ENCODE measurements at regions not wholly inside any gene's neighbourhood (a gene's known extent, or its start where the extent isn't known, plus 50 kb on each side); places are given as distances from the start of the nearest gene placed in this dataset.

DNA sequence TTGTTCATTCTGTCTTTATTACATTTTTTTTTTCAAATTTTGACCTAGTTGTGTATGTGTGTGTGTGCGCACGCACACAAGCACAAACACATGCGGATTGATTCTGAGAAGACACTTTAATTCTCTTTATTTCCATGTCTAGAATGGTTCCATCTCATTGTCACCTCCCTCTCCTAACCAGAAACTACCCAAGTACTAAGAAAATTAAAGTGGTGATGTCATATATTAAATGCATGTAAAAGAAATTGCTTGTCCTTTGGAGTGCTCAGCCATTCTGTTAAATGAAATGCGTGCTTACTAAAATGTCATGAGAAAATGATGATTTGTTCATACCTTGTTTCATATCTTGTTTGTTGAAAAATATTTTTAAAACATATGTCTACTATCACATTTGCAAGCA is 1297.0 kb upstream of the TENM3 start:
- H3K4me1 Mint-ChIP-seq (ENCODE audit: low read depth, unreplicated experiment) = peaks cover 1% of the 10 kb centered on the region
- Histone ChIP-seq H3K27ac (ENCODE audit: low read depth, low read length) (no peak overlapping the region), H3K27me3 (ENCODE audit: insufficient read depth, low read length) (no peaks in the 10 kb centered on the region), H3K4me1 (ENCODE audit: insufficient read depth, low read length) (no peaks in the 10 kb centered on the region), H3K36me3 (ENCODE audit: insufficient read depth, low read length) (no peaks in the 10 kb centered on the region), H3K4me2 (ENCODE audit: low read length) (no peak overlapping the region), H2AFZ (ENCODE audit: low read depth, low read length) (no peak overlapping the region), H3K9me3 (ENCODE audit: insufficient read depth, low read depth, low read length) (no peaks in the 10 kb centered on the region), H4K20me1 (ENCODE audit: insufficient read depth, low read length) (no peaks in the 10 kb centered on the region), H3K79me2 (ENCODE audit: insufficient read depth, low read length) (no peaks in the 10 kb centered on the region), H3K4me3 (ENCODE audit: insufficient read depth, low read depth, low read length) (no peak overlapping the region), H3K9ac (ENCODE audit: low read length) (no peak overlapping the region)
- H3K27ac Mint-ChIP-seq (ENCODE audit: unreplicated experiment) = no peak overlapping the region
- DNase-seq (ENCODE audit: low read depth) = no peak
- no peak for FAIRE-seq
- H3K36me3 Mint-ChIP-seq (ENCODE audit: low read depth, unreplicated experiment) = no peaks in the 10 kb centered on the region
- H3K27me3 Mint-ChIP-seq (ENCODE audit: low read depth, unreplicated experiment) = no peaks in the 10 kb centered on the region
- H3K4me3 Mint-ChIP-seq (ENCODE audit: unreplicated experiment) = no peak overlapping the region
- H3K9me3 Mint-ChIP-seq (ENCODE audit: unreplicated experiment) = no peaks in the 10 kb centered on the region
- TF ChIP-seq, protein P1, sequence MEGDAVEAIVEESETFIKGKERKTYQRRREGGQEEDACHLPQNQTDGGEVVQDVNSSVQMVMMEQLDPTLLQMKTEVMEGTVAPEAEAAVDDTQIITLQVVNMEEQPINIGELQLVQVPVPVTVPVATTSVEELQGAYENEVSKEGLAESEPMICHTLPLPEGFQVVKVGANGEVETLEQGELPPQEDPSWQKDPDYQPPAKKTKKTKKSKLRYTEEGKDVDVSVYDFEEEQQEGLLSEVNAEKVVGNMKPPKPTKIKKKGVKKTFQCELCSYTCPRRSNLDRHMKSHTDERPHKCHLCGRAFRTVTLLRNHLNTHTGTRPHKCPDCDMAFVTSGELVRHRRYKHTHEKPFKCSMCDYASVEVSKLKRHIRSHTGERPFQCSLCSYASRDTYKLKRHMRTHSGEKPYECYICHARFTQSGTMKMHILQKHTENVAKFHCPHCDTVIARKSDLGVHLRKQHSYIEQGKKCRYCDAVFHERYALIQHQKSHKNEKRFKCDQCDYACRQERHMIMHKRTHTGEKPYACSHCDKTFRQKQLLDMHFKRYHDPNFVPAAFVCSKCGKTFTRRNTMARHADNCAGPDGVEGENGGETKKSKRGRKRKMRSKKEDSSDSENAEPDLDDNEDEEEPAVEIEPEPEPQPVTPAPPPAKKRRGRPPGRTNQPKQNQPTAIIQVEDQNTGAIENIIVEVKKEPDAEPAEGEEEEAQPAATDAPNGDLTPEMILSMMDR (IDR thresholded peaks at IDR 0.05; ENCODE audit: insufficient read depth, low read depth, low read length) = no peak
- TF ChIP-seq EZH2 (IDR thresholded peaks at IDR 0.05; ENCODE audit: insufficient read depth, low read length) = no peak

DNA sequence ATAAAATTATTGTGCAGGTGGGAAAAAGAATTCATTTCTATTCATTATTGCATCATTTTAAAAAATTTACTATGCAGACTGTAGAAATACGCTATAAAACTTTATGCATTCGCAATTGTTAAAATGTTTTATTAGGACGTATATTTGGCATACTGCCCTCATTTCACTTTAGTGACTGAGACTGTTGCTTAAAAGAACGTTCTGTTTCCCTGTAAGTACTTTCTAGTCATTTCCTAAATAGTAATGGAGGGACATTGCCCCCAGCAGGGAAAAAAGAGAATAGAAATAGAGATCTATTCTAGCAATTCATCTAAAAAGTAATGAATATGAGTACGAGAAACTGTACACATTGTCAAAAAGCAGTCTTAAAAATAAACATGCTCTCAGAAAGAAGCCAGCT is 1295.8 kb upstream of the TENM3 start:
- no peak overlapping the region for H3K4me2 ChIP-seq (ENCODE audit: low read length)
- Mint-ChIP-seq H3K36me3 (ENCODE audit: low read depth, unreplicated experiment) (no peaks in the 10 kb centered on the region), H3K9me3 (ENCODE audit: unreplicated experiment) (no peaks in the 10 kb centered on the region), H3K27me3 (ENCODE audit: low read depth, unreplicated experiment) (no peaks in the 10 kb centered on the region), H3K4me3 (ENCODE audit: unreplicated experiment) (no peak overlapping the region), H3K4me1 (ENCODE audit: low read depth, unreplicated experiment) (peaks cover 2% of the 10 kb centered on the region), H3K27ac (ENCODE audit: unreplicated experiment) (no peak overlapping the region)
- no peaks in the 10 kb centered on the region for H4K20me1 ChIP-seq (ENCODE audit: insufficient read depth, low read length)
- no peaks in the 10 kb centered on the region for H3K4me1 ChIP-seq (ENCODE audit: insufficient read depth, low read length)
- H3K27me3 ChIP-seq (ENCODE audit: insufficient read depth, low read length) = no peaks in the 10 kb centered on the region
- no peak overlapping the region for H3K27ac ChIP-seq (ENCODE audit: low read depth, low read length)
- TF ChIP-seq, protein P1 (IDR thresholded peaks at IDR 0.05; ENCODE audit: insufficient read depth, low read depth, low read length) = peak; percentile 25
- TF ChIP-seq EZH2 (IDR thresholded peaks at IDR 0.05; ENCODE audit: insufficient read depth, low read length) = no peak
- no peak overlapping the region for H3K9ac ChIP-seq (ENCODE audit: low read length)
- H3K9me3 ChIP-seq (ENCODE audit: insufficient read depth, low read depth, low read length) = no peaks in the 10 kb centered on the region
- FAIRE-seq (no peak), DNase-seq (ENCODE audit: low read depth) (peak; percentile 12)
- H3K79me2 ChIP-seq (ENCODE audit: insufficient read depth, low read length) = no peaks in the 10 kb centered on the region
- no peak overlapping the region for H3K4me3 ChIP-seq (ENCODE audit: insufficient read depth, low read depth, low read length)
- no peaks in the 10 kb centered on the region for H3K36me3 ChIP-seq (ENCODE audit: insufficient read depth, low read length)
- H2AFZ ChIP-seq (ENCODE audit: low read depth, low read length) = no peak overlapping the region

DNA sequence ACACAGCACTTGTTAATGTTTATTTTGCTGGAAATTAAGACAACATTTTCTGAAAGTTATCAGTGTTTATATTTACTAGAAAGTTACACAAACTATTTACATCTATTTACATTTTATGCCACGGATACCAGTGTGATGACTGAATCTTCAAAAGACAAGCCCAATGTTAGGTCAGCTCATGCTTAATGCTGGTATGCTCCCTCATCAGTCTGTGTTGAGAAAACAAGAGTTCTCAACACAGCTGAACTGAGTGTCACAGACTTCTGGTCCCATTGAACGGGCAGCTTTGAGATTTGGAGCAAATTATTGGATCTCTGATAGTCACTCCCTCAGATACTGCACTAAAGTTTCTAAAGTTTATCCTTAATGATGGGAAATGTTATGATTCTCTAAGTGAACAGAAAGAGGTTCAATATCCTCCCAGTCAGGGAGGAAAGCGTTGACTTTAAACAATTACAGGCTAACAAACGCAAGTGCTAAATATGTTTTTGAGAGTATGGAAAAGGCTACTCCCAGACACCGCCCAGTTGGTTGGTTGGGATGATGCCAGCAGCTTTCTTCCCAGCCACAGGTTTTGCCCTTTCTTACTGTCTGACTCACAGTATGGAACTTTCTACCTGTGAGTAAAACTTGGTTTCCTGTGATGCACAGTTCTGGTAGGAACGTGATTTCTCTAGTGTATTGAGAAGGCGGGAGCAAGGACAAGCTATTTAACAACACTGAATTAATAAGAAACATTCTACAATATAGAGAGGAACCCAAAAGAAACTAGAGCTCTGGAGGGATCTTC is 1293.6 kb upstream of the TENM3 start:
- H3K27me3 Mint-ChIP-seq (ENCODE audit: low read depth, unreplicated experiment) = no peaks in the 10 kb centered on the region
- Histone ChIP-seq H3K79me2 (ENCODE audit: insufficient read depth, low read length) (no peaks in the 10 kb centered on the region), H3K27me3 (ENCODE audit: insufficient read depth, low read length) (no peaks in the 10 kb centered on the region), H2AFZ (ENCODE audit: low read depth, low read length) (no peak overlapping the region), H3K9ac (ENCODE audit: low read length) (no peak overlapping the region), H3K4me3 (ENCODE audit: insufficient read depth, low read depth, low read length) (no peak overlapping the region), H3K27ac (ENCODE audit: low read depth, low read length) (no peak overlapping the region), H4K20me1 (ENCODE audit: insufficient read depth, low read length) (no peaks in the 10 kb centered on the region), H3K9me3 (ENCODE audit: insufficient read depth, low read depth, low read length) (no peaks in the 10 kb centered on the region), H3K4me2 (ENCODE audit: low read length) (no peak overlapping the region), H3K4me1 (ENCODE audit: insufficient read depth, low read length) (no peaks in the 10 kb centered on the region), H3K36me3 (ENCODE audit: insufficient read depth, low read length) (no peaks in the 10 kb centered on the region)
- TF ChIP-seq EZH2 (IDR thresholded peaks at IDR 0.05; ENCODE audit: insufficient read depth, low read length) = no peak
- TF ChIP-seq, protein P1 (IDR thresholded peaks at IDR 0.05; ENCODE audit: insufficient read depth, low read depth, low read length) = no peak
- FAIRE-seq = no peak
- DNase-seq (ENCODE audit: low read depth) = no peak
- no peaks in the 10 kb centered on the region for H3K9me3 Mint-ChIP-seq (ENCODE audit: unreplicated experiment)
- no peaks in the 10 kb centered on the region for H3K36me3 Mint-ChIP-seq (ENCODE audit: low read depth, unreplicated experiment)
- H3K4me1 Mint-ChIP-seq (ENCODE audit: low read depth, unreplicated experiment) = peaks cover 3% of the 10 kb centered on the region
- H3K4me3 Mint-ChIP-seq (ENCODE audit: unreplicated experiment) = no peak overlapping the region
- no peak overlapping the region for H3K27ac Mint-ChIP-seq (ENCODE audit: unreplicated experiment)
